OCI-LY1 (cell line): ENCODE measurements at regions not wholly inside any gene's neighbourhood (a gene's known extent, or its start where the extent isn't known, plus 50 kb on each side); places are given as distances from the start of the nearest gene placed in this dataset.

Experiments
- EZH2 ChIP-seq: fragments of 200-600 bp; sonication (generic), shearing (Covaris generic); IDR thresholded peaks from 2 replicates; pipeline ENCODE4 v1.8.0; 2017; ENCODE audit warnings: borderline replicate concordance, mixed run types, mild to moderate bottlenecking, antibody characterized with exemption, low read length, moderate library complexity, mixed read lengths
- TF ChIP-seq, protein P1 (sequence below): fragments of 200-600 bp; sonication (generic), shearing (Covaris generic); IDR thresholded peaks from 2 replicates; pipeline ENCODE4 v1.5.1; 2017; ENCODE audit warnings: mild to moderate bottlenecking, antibody characterized with exemption, low read length, moderate library complexity, mixed read lengths

DNA sequence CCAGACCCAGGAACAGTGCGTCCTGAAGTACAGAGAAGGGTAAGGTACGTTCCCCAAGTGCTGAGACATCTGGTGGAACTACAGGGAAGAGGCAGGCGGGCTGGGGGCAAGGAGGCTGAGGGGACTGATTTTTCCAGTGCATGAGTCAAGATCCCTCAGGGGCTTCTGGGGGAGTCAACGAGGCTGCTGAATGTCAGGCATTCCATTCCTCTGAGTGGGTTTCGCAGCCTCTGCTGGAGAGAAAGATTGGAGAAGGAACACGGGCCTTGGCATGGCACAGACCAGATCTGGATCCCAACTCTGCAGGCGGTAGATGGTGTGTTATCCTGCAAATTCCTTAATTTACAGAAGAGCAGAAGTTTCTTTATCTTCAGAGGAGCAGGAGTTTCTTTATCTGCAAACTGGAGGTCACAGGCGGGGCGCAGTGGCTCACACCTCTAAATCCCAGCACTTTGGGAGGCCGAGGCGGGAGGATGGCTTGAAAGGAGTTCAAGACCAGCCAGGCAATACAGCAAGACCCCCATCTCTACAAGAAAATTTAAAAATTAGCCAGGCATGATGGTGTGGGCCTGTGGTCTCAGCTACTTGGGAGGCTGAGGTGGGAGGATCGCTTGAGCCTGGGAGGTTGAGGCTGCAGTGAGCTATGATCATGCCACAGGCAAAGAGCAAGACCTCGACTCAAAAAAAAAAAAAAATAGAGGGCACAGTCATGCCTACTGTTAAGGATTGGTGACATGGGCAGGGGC, 132.6 kb upstream of the MAP1LC3B2 start:
- TF ChIP-seq, protein P1, sequence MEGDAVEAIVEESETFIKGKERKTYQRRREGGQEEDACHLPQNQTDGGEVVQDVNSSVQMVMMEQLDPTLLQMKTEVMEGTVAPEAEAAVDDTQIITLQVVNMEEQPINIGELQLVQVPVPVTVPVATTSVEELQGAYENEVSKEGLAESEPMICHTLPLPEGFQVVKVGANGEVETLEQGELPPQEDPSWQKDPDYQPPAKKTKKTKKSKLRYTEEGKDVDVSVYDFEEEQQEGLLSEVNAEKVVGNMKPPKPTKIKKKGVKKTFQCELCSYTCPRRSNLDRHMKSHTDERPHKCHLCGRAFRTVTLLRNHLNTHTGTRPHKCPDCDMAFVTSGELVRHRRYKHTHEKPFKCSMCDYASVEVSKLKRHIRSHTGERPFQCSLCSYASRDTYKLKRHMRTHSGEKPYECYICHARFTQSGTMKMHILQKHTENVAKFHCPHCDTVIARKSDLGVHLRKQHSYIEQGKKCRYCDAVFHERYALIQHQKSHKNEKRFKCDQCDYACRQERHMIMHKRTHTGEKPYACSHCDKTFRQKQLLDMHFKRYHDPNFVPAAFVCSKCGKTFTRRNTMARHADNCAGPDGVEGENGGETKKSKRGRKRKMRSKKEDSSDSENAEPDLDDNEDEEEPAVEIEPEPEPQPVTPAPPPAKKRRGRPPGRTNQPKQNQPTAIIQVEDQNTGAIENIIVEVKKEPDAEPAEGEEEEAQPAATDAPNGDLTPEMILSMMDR, result no peak
- TF ChIP-seq EZH2, result no peak
